Stromal cell of bone marrow (primary cell): ENCODE measurements at regions not wholly inside any gene's neighbourhood (a gene's known extent, or its start where the extent isn't known, plus 50 kb on each side); places are given as distances from the start of the nearest gene placed in this dataset.
A peak's percentile ranks its signal among the peaks of the same experiment; 100 is the strongest.

Experiments
- DNase-seq: peaks from one replicate; pipeline ENCODE4 v3.0.0-alpha.2; 2012; ENCODE audit warnings: low read depth

- no peak for DNase-seq
These were observed 102.5 kb upstream of the RIPOR2 start for GRCh38 chr6:25038300-25038699.

- DNase-seq: no peak
These were observed 103.2 kb upstream of the RIPOR2 start for GRCh38 chr6:25038999-25039398.

GRCh38 chr6:25041485-25042035 is 105.8 kb upstream of the RIPOR2 start:
- no peak for DNase-seq

GRCh38 chr6:25042036-25042521 is 106.3 kb upstream of the RIPOR2 start:
- DNase-seq: no peak

- DNase-seq: no peak
These were observed 106.8 kb upstream of the RIPOR2 start for GRCh38 chr6:25042536-25042935.

- DNase-seq: no peak
These were observed 107.4 kb upstream of the RIPOR2 start for GRCh38 chr6:25042984-25043725.

- DNase-seq: no peak
These were observed 108.1 kb upstream of the RIPOR2 start for GRCh38 chr6:25043892-25044291.

GRCh38 chr6:25046942-25047341 is 111.2 kb upstream of the RIPOR2 start:
- no peak for DNase-seq

GRCh38 chr6:25050356-25050755 is 114.6 kb upstream of the RIPOR2 start:
- no peak for DNase-seq

- no peak for DNase-seq
These were observed 115.3 kb upstream of the RIPOR2 start for GRCh38 chr6:25051083-25051482.

GRCh38 chr6:25052181-25052580 is 116.4 kb upstream of the RIPOR2 start:
- no peak for DNase-seq

- DNase-seq: peak; percentile 74
These were observed 118.2 kb upstream of the RIPOR2 start for GRCh38 chr6:25053875-25054371.

GRCh38 chr6:25054469-25054868 is 118.7 kb upstream of the RIPOR2 start:
- peak; percentile 52 for DNase-seq

GRCh38 chr6:25056130-25056529 is 120.4 kb upstream of the RIPOR2 start:
- no peak for DNase-seq

- no peak for DNase-seq
These were observed 121.5 kb upstream of the RIPOR2 start for GRCh38 chr6:25057111-25057905.

GRCh38 chr6:25058441-25058840 is 122.7 kb upstream of the RIPOR2 start:
- DNase-seq: no peak

GRCh38 chr6:25058941-25059340 is 123.2 kb upstream of the RIPOR2 start:
- no peak for DNase-seq

GRCh38 chr6:25060522-25060921 is 124.8 kb upstream of the RIPOR2 start:
- no peak for DNase-seq

- peak; percentile 24 for DNase-seq
These were observed 125.7 kb upstream of the RIPOR2 start for GRCh38 chr6:25061289-25061936.

GRCh38 chr6:25062070-25062811 is 126.5 kb upstream of the RIPOR2 start:
- DNase-seq: no peak

- peak; percentile 45 for DNase-seq
These were observed 128.2 kb upstream of the RIPOR2 start for GRCh38 chr6:25064006-25064405.

GRCh38 chr6:25065666-25066065 is 129.9 kb upstream of the RIPOR2 start:
- DNase-seq: no peak
